WTC11 (cell line): ENCODE measurements at regions not wholly inside any gene's neighbourhood (a gene's known extent, or its start where the extent isn't known, plus 50 kb on each side); places are given as distances from the start of the nearest gene placed in this dataset.
"Not testable (repeated sequence)": the region's sequence is repeated elsewhere in the genome, so short reads cannot be mapped to it uniquely, and the experiment has no call there.

ENCODE experiments used
- ATAC-seq: fragments of 200-7000 bp; cut with Tn5 transposase; 2 replicates; pipeline ENCODE4 v1.10.0; 2021; ENCODE audit warnings: mild to moderate bottlenecking, moderate library complexity
- CTCF ChIA-PET: fragments of 300-600 bp; sonication (Branson Sonifier 250); formaldehyde crosslinking; loops from one replicate; lab custom pipeline; 2021; ENCODE audit warnings: antibody characterized with exemption; lab: Charles Lee
- POLR2A ChIA-PET: fragments of 350-600 bp; sonication (Branson Sonifier 250); formaldehyde crosslinking; loops from one replicate; lab custom pipeline; 2021; ENCODE audit warnings: antibody characterized with exemption; lab: Charles Lee
- DNase-seq: peaks from one replicate; pipeline ENCODE4 v3.0.0; 2021; ENCODE audit warnings: low spot score
- H3K27ac Mint-ChIP-seq: 2 replicates; pipeline ENCODE4 v1.8.0; 2021; ENCODE audit warnings: mixed read lengths
- H3K27me3 Mint-ChIP-seq: 2 replicates; pipeline ENCODE4 v1.8.0; 2021; ENCODE audit warnings: low read depth, mild to moderate bottlenecking, moderate library complexity, mixed read lengths
- H3K36me3 Mint-ChIP-seq: 2 replicates; pipeline ENCODE4 v1.8.0; 2021; ENCODE audit warnings: mixed read lengths
- H3K4me1 Mint-ChIP-seq: 2 replicates; pipeline ENCODE4 v1.8.0; 2022; ENCODE audit warnings: mixed read lengths
- H3K4me3 Mint-ChIP-seq: 2 replicates; pipeline ENCODE4 v1.8.0; 2021; ENCODE audit warnings: mild to moderate bottlenecking, moderate library complexity, mixed read lengths
- H3K9me3 Mint-ChIP-seq: 2 replicates; pipeline ENCODE4 v1.8.0; 2021; ENCODE audit warnings: mixed read lengths
- EMX1 ChIP-seq: fragments of 250-450 bp; sonication (Bioruptor Pico); IDR thresholded peaks from 2 replicates; pipeline ENCODE4 v1.8.0; 2021; ENCODE audit warnings: mild to moderate bottlenecking
- FOXJ3 ChIP-seq: sonication (generic); formaldehyde crosslinking; IDR thresholded peaks from 2 replicates; pipeline ENCODE4 v1.9.0; 2021; ENCODE audit warnings: missing genetic modification reagents, mild to moderate bottlenecking, borderline replicate concordance
- FOXP1 ChIP-seq: sonication (generic); formaldehyde crosslinking; IDR thresholded peaks from 2 replicates; pipeline ENCODE4 v1.8.0; 2022; ENCODE audit warnings: missing genetic modification reagents, mild to moderate bottlenecking, moderate library complexity, borderline replicate concordance
- MYBL2 ChIP-seq: sonication (generic); formaldehyde crosslinking; IDR thresholded peaks from 2 replicates; pipeline ENCODE4 v1.8.1; 2023; ENCODE audit warnings: mild to moderate bottlenecking, moderate library complexity, missing genetic modification reagents
- NFATC4 ChIP-seq: fragments of 250-450 bp; sonication (Bioruptor Pico); IDR thresholded peaks from 2 replicates; pipeline ENCODE4 v1.9.0; 2021; ENCODE audit warnings: mild to moderate bottlenecking
- NFYB ChIP-seq: sonication (generic); formaldehyde crosslinking; conservative IDR thresholded peaks from 2 replicates; pipeline ENCODE4 v1.8.0; 2022; ENCODE audit warnings: low read depth, missing genetic modification reagents
- PRRX2 ChIP-seq: fragments of 250-450 bp; sonication (Bioruptor Pico); IDR thresholded peaks from 2 replicates; pipeline ENCODE4 v1.8.0; 2021; ENCODE audit warnings: mild to moderate bottlenecking
- TEAD4 ChIP-seq: sonication (generic); formaldehyde crosslinking; IDR thresholded peaks from 2 replicates; pipeline ENCODE4 v1.8.0; 2022; ENCODE audit warnings: mild to moderate bottlenecking, missing genetic modification reagents
- ZNF671 ChIP-seq: fragments of 250-450 bp; sonication (Bioruptor Pico); IDR thresholded peaks from 2 replicates; pipeline ENCODE4 v1.8.0; 2021; ENCODE audit warnings: mild to moderate bottlenecking
- TF ChIP-seq, protein P1 (sequence below): sonication (generic); formaldehyde crosslinking; IDR thresholded peaks from 2 replicates; pipeline ENCODE4 v1.8.0; 2022; ENCODE audit warnings: mild to moderate bottlenecking, missing genetic modification reagents
- TF ChIP-seq, protein P2 (sequence below): sonication (generic); formaldehyde crosslinking; IDR thresholded peaks from 2 replicates; pipeline ENCODE4 v1.8.0; 2023; ENCODE audit warnings: missing genetic modification reagents, mild to moderate bottlenecking, borderline replicate concordance
- TF ChIP-seq, protein P3 (sequence below): sonication (generic); formaldehyde crosslinking; IDR thresholded peaks from 2 replicates; pipeline ENCODE4 v1.8.1; 2023; ENCODE audit warnings: mild to moderate bottlenecking, moderate library complexity, missing genetic modification reagents
- TF ChIP-seq, protein P4 (sequence below): sonication (generic); formaldehyde crosslinking; IDR thresholded peaks from 2 replicates; pipeline ENCODE4 v1.8.1; 2023; ENCODE audit warnings: mild to moderate bottlenecking, missing genetic modification reagents, borderline replicate concordance
- TF ChIP-seq, protein P5 (sequence below): sonication (generic); formaldehyde crosslinking; IDR thresholded peaks from 2 replicates; pipeline ENCODE4 v1.8.0; 2022; ENCODE audit warnings: mild to moderate bottlenecking, missing genetic modification reagents
- TF ChIP-seq, protein P6 (sequence below): sonication (generic); formaldehyde crosslinking; IDR thresholded peaks from 2 replicates; pipeline ENCODE4 v1.8.1; 2023; ENCODE audit warnings: mild to moderate bottlenecking, missing genetic modification reagents

DNA sequence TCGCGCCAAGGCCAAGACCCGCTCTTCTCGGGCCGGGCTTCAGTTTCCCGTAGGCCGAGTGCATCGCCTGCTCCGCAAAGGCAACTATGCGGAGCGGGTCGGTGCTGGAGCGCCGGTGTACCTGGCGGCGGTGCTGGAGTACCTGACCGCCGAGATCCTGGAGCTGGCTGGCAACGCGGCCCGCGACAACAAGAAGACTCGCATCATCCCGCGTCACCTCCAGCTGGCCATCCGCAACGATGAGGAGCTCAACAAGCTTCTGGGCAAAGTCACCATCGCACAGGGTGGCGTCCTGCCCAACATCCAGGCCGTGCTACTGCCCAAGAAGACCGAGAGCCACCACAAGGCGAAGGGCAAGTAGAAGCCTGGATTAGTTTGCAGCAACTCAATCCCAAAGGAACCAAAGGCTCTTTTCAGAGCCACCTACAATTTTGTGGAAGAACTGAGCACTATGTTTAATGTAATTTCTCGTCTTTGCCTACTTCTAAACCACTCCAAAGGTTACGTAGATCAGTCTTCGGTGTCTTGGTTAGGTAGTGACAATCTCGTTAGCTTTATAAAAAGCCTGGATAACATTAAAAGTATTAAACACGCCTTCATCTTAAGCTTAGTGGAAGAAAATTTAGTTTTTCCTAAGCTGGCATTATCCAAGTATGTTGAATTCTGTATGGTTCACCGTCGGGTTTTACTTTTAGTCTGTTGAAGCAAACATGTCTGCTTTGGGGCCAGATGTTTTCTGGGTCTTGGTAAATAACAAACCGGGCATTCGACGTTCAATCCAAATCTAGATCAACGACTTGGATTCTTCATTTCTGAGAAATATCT is 103.7 kb downstream of the OR2B2 start (continued):
- TF ChIP-seq, protein P1, sequence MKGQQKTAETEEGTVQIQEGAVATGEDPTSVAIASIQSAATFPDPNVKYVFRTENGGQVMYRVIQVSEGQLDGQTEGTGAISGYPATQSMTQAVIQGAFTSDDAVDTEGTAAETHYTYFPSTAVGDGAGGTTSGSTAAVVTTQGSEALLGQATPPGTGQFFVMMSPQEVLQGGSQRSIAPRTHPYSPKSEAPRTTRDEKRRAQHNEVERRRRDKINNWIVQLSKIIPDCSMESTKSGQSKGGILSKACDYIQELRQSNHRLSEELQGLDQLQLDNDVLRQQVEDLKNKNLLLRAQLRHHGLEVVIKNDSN (CRISPR knock-in tag), result 0 out of 2 replicates have a peak, but pooled peaks have one; percentile 8
- peak; percentile 75 for TF ChIP-seq PRRX2
- TF ChIP-seq, protein P2, sequence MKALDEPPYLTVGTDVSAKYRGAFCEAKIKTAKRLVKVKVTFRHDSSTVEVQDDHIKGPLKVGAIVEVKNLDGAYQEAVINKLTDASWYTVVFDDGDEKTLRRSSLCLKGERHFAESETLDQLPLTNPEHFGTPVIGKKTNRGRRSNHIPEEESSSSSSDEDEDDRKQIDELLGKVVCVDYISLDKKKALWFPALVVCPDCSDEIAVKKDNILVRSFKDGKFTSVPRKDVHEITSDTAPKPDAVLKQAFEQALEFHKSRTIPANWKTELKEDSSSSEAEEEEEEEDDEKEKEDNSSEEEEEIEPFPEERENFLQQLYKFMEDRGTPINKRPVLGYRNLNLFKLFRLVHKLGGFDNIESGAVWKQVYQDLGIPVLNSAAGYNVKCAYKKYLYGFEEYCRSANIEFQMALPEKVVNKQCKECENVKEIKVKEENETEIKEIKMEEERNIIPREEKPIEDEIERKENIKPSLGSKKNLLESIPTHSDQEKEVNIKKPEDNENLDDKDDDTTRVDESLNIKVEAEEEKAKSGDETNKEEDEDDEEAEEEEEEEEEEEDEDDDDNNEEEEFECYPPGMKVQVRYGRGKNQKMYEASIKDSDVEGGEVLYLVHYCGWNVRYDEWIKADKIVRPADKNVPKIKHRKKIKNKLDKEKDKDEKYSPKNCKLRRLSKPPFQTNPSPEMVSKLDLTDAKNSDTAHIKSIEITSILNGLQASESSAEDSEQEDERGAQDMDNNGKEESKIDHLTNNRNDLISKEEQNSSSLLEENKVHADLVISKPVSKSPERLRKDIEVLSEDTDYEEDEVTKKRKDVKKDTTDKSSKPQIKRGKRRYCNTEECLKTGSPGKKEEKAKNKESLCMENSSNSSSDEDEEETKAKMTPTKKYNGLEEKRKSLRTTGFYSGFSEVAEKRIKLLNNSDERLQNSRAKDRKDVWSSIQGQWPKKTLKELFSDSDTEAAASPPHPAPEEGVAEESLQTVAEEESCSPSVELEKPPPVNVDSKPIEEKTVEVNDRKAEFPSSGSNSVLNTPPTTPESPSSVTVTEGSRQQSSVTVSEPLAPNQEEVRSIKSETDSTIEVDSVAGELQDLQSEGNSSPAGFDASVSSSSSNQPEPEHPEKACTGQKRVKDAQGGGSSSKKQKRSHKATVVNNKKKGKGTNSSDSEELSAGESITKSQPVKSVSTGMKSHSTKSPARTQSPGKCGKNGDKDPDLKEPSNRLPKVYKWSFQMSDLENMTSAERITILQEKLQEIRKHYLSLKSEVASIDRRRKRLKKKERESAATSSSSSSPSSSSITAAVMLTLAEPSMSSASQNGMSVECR (CRISPR knock-in tag), result 0 out of 2 replicates have a peak, but pooled peaks have one; percentile 29
- TF ChIP-seq NFATC4 (CRISPR knock-in tag), result peak; percentile 95
- peak; percentile 97 for TF ChIP-seq EMX1

DNA sequence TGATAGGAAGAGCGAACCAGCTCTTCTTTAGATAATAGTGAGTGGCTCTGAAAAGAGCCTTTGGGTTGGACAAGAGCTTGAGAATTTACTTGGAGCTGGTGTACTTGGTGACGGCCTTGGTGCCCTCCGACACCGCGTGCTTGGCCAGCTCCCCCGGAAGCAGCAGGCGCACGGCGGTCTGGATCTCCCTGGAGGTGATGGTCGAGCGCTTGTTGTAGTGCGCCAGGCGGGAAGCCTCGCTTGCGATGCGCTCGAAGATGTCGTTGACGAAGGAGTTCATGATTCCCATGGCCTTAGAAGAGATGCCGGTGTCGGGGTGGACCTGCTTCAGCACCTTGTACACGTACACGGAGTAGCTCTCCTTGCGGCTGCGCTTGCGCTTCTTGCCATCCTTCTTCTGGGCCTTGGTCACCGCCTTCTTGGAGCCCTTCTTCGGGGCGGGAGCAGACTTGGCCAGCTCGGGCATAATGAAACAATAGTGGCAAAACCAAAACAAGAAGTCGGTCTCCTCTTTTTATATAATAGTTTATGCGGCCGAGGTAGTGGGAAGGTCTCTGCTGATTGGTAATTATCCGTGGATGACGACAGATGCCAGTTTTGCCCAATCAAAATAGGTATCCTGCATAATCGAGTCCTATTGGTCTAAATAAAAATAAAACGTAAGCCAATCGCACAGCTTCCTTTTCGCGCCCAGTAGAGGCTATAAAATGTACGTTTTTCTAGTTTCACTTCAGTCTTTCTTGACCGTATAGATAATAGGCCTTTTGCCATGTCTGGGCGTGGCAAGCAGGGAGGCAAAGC is 104.6 kb downstream of the OR2B2 start:
- H3K9me3 Mint-ChIP-seq, H3K36me3 Mint-ChIP-seq: not testable (repeated sequence)
- peak overlapping the region; percentile 99 for H3K27ac Mint-ChIP-seq
- CTCF ChIA-PET, result interaction anchor here (0.7 to 2.0 kb wide), 3 partner anchors 11 to 88 kb away, joined by 3 to 16 read pairs (median 5); no protein-coding TSS in a partner anchor
- peaks cover 29% of the 10 kb centered on the region for H3K4me1 Mint-ChIP-seq
- peak overlapping the region; percentile 98 for H3K4me3 Mint-ChIP-seq
- peak; percentile 72 for DNase-seq
- peak; percentile 57; the same call in 1 of the 2 replicates for TF ChIP-seq ZNF671
- TF ChIP-seq, protein P3, sequence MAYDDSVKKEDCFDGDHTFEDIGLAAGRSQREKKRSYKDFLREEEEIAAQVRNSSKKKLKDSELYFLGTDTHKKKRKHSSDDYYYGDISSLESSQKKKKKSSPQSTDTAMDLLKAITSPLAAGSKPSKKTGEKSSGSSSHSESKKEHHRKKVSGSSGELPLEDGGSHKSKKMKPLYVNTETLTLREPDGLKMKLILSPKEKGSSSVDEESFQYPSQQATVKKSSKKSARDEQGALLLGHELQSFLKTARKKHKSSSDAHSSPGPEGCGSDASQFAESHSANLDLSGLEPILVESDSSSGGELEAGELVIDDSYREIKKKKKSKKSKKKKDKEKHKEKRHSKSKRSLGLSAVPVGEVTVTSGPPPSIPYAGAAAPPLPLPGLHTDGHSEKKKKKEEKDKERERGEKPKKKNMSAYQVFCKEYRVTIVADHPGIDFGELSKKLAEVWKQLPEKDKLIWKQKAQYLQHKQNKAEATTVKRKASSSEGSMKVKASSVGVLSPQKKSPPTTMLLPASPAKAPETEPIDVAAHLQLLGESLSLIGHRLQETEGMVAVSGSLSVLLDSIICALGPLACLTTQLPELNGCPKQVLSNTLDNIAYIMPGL (CRISPR knock-in tag), result peak; percentile 33; the same call in 1 of the 2 replicates
- 0 out of 2 replicates have a peak, but pooled peaks have one; percentile 6 for TF ChIP-seq TEAD4
- TF ChIP-seq, protein P4, sequence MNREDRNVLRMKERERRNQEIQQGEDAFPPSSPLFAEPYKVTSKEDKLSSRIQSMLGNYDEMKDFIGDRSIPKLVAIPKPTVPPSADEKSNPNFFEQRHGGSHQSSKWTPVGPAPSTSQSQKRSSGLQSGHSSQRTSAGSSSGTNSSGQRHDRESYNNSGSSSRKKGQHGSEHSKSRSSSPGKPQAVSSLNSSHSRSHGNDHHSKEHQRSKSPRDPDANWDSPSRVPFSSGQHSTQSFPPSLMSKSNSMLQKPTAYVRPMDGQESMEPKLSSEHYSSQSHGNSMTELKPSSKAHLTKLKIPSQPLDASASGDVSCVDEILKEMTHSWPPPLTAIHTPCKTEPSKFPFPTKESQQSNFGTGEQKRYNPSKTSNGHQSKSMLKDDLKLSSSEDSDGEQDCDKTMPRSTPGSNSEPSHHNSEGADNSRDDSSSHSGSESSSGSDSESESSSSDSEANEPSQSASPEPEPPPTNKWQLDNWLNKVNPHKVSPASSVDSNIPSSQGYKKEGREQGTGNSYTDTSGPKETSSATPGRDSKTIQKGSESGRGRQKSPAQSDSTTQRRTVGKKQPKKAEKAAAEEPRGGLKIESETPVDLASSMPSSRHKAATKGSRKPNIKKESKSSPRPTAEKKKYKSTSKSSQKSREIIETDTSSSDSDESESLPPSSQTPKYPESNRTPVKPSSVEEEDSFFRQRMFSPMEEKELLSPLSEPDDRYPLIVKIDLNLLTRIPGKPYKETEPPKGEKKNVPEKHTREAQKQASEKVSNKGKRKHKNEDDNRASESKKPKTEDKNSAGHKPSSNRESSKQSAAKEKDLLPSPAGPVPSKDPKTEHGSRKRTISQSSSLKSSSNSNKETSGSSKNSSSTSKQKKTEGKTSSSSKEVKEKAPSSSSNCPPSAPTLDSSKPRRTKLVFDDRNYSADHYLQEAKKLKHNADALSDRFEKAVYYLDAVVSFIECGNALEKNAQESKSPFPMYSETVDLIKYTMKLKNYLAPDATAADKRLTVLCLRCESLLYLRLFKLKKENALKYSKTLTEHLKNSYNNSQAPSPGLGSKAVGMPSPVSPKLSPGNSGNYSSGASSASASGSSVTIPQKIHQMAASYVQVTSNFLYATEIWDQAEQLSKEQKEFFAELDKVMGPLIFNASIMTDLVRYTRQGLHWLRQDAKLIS (CRISPR knock-in tag), result peak; percentile 87; the same call in 1 of the 2 replicates
- TF ChIP-seq PRRX2, result 0 out of 2 replicates have a peak, but pooled peaks have one; percentile 39
- TF ChIP-seq, protein P5, sequence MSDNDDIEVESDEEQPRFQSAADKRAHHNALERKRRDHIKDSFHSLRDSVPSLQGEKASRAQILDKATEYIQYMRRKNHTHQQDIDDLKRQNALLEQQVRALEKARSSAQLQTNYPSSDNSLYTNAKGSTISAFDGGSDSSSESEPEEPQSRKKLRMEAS, result peak; percentile 33
- peak; percentile 70; the same call in 1 of the 2 replicates for TF ChIP-seq FOXP1 (CRISPR knock-in tag)
- peak; percentile 64 for TF ChIP-seq NFYB (CRISPR knock-in tag)
- TF ChIP-seq, protein P6, sequence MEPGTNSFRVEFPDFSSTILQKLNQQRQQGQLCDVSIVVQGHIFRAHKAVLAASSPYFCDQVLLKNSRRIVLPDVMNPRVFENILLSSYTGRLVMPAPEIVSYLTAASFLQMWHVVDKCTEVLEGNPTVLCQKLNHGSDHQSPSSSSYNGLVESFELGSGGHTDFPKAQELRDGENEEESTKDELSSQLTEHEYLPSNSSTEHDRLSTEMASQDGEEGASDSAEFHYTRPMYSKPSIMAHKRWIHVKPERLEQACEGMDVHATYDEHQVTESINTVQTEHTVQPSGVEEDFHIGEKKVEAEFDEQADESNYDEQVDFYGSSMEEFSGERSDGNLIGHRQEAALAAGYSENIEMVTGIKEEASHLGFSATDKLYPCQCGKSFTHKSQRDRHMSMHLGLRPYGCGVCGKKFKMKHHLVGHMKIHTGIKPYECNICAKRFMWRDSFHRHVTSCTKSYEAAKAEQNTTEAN (CRISPR knock-in tag), result 0 out of 2 replicates have a peak, but pooled peaks have one; percentile 17
- TF ChIP-seq, protein P1 (CRISPR knock-in tag), result peak; percentile 36; the same call in 1 of the 2 replicates
- 0 out of 2 replicates have a peak, but pooled peaks have one; percentile 20 for TF ChIP-seq NFATC4 (CRISPR knock-in tag)
- 0 out of 2 replicates have a peak, but pooled peaks have one; percentile 18 for TF ChIP-seq FOXJ3 (CRISPR knock-in tag)
- 0 out of 2 replicates have a peak, but pooled peaks have one; percentile 26 for TF ChIP-seq MYBL2
- TF ChIP-seq, all 79 proteins: peak for 13; not testable (repeated sequence) for 66
- not testable (repeated sequence) for H3K27me3 Mint-ChIP-seq
- peak; percentile 73 for ATAC-seq
- POLR2A ChIA-PET, result interaction anchor here (0.6 to 10.5 kb wide), 42 partner anchors 11 to 1787 kb away, joined by 3 to 434 read pairs (median 6); partner anchors contain the start of genes ZKSCAN8 and ZSCAN31
